Dermis microvascular lymphatic vessel endothelial cell (primary cell): ENCODE measurements at regions not wholly inside any gene's neighbourhood (a gene's known extent, or its start where the extent isn't known, plus 50 kb on each side); places are given as distances from the start of the nearest gene placed in this dataset.
"Not testable (repeated sequence)": the region's sequence is repeated elsewhere in the genome, so short reads cannot be mapped to it uniquely, and the experiment has no call there.

ENCODE experiments used
- DNase-seq, 2 donors: peaks; one replicate each; pipeline versions ENCODE4 v3.0.0 to v3.0.0-alpha.2; 2010; ENCODE audit warnings: low read depth in 2 of 2

DNA sequence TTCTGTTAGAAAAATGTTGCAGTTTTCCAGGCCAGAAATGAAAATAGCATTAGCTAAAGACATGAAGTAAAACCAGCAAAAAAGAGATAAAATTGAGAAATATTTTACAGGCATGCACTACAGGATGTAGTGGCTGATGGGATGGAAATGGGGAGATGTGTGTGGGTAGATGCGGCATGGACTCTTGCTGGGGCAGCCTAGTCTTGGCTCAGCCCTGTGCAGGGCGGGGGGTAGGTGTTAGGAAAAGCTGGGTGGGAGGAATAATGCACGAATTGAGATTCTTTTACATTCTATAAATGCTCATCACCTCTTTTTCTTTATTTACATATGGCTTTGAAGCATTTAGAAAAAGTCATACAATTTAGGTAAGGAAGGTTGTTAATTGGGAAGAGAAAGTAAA is 334.2 kb downstream of the NUP35 start:
- DNase-seq: no peak

DNA sequence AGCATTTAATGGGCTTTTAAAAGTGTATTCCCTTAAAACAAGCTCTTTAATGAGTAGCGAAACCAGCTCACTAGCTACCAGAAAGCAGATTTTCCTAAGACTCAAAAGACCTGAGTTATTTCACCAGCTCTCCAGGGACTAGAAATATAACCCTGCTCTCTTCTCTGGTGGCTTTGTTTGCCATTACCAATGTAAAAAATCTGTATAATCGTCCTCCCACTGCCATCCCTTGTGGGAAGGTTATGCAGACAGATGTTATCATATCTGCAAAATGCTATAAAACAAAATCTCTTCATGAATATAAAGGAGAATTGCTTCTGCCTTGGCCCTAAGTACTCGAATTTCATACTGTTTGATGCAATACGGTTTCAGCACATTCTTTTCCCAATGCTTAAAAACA is 335.2 kb downstream of the NUP35 start:
- DNase-seq: no peak

DNA sequence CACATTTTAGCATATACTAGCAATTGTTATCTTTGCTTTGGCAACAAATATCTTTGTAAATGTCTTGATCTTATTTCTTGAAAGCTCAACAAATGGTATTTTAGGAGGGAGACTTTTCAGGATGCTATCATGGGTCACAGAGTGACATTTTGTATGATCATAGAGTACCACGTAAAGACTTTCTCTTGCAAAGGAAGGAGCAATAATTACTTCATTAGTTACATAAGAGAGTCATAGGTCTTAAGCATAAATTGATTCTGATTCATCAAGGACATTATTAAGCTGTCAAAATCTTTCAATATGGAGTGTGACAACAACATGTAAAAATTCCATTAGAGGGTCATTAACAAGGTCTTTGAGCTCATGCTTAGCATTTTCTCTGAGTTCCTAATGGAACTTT is 339.6 kb downstream of the NUP35 start:
- no peak for DNase-seq

DNA sequence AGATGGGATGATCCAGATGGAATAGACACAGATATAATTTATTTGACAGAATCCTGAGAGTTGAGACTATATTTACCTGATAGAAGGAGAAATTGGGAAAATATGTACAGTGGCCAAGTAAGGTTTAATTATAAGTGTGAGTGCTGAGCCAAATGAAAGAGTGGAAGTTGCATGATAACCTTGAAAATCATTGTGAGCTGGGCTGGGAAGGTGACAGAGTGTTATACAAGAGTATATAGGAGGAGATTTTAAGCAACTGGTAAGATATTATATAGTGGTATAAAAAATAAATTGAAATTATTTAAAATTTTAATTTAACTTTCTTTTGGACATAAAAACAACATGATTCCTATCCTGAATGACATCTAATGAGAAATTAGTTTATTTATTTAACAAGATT is 340.8 kb downstream of the NUP35 start:
- no peak for DNase-seq

DNA sequence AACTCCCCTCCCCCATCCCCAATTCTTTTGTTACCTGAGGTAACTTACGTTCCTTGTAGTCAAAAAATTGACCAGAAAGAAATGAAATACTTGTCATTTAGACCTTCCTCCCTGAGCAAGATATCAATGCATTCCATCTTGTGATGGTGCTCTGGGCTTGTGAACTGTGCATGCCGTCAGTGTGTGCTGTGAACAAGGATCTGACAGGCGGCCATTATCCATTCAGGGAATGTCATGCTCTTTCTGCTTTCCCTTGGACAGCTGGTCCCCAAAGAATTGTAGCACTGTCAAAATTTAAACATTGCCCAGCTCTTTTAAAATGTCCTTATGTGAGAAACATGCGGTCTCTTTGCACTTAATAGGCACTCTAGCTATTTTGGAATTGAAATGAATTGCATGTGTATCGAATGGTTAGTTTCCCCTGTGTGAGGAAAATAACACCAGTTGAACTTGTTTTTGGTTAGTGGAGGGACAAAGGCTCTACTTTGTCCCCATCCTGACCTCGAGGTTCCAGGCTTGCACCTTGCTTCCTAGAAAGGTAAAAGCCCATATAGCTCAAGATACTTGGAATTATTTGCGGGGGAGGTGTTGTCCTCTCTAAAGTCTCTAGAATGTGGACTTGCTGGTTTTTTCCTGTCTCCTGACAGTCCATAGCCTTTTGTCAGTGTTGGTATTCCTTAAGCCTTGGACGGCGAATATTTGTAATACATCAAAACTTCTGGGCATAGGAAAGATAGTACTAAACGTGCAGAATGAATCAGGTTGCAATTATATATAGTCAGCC is 350.9 kb downstream of the NUP35 start:
- no peak for DNase-seq

DNA sequence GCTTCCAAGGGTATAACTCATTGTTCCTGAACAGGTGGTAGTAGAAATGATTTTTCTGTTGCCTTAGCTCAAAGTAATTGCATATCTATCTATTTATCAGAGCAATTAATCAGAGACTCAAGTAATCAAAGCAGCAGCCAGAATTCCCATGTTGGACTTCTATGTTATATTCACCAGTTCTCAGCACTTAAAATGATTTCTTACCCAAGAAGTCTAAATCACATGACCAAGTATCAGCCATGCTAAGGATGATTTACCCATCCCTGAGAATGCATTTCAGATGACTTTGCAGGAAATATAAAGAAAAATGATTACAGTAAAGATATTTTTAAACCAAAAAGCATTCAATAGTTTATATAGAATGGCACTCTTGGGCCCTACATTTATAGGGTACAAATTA is 352.2 kb downstream of the NUP35 start:
- DNase-seq: no peak

DNA sequence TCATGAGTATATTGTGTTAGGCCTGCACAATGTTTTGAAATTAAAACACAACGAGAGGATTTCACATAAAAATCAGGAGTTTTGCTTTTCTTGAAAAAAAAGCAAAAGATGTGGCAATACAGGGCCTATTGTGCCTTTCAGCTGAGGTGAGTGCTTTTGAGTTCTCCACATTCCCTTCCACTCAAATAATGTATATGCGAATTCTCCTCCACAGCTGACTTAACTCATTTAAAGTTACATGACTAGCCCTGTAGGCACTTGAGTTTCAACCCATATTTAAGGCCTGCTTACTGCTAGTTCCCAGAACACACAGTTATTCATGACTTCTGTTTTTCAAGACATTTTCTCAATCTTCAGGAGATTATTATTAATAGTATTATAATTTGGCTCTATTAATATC is 353.1 kb downstream of the NUP35 start:
- no peak for DNase-seq

DNA sequence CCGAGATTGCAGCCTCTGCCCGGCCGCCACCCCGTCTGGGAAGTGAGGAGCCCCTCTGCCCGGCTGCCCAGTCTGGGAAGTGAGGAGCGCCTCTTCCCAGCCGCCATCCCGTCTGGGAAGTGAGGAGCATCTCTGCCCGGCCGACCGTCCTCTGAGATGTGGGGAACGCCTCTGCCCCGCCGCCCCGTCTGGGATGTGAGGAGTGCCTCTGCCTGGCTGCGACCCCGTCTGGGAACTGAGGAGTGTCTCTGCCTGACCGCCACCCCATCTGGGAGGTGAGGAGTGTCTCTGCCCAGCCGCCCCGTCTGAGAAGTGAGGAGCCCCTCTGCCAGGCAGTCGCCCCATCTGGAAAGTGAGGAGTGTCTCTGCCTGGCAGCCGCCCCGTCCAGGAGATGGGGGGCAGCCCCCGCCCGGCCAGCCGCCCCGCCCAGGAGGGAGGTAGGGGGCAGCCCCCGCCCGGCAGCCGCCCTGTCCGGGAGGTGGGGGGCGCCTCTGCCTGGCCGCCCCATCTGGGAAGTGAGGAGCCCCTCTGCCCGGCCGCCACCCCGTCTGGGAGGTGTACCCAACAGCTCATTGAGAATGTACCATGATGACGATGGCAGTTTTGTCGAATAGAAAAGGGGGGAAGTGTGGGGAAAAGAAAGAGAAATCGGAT is 354.8 kb downstream of the NUP35 start:
- not testable (repeated sequence) for DNase-seq

DNA sequence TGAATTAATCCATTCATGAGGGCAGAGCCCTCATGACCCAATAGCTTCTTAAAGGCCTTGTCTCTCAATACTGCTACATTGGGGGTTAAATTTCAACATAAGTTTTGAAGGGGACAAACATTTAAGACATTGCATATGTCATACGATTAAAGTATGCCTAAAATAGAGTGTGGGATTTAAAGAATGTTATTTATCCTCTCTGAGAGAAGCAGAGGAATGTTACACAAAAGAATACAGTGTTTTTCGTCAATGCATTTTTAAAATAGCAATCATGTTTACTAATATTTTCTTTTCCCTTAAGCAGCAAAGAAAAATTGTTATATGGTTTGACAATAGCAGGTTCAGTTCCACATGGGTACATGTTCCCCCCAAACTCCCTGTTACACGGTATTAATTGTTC is 363.1 kb downstream of the NUP35 start:
- DNase-seq: no peak

DNA sequence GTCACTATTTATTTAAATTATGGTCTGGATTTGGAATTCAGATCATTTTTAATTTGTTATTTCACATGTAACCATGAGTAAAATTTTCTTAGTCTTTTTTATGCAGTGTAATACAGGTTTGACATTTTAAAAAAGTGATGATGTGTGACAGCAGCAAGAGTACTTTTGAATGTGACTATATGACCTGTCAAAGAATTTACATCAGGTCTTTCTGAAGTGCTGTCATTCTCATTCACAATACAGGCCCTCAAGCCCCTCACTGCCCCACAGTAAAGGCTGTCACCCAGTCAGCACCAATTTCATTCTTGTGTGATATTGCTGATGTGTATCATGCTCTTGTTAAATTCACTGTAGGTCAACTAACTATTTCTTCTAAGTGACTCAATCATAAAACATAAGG is 364.2 kb downstream of the NUP35 start:
- no peak for DNase-seq

DNA sequence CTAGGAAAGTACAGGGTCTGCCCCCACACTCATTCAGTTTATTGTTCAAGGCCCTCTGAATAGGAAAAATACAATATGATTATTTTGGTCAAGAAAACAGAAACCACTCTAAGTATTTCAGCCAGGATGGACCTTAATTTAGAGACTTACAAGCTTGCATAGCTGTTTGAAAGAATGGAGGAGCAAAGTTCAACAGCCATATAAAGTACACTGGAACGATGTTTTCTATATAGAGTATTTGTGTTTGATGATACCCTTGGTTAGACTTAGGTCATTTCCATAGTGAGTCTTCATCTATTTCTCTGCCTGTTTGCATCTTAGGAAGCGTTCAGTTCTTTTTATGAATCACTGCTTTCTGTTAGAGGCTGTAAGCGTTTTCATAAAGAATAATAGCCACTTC is 366.2 kb downstream of the NUP35 start:
- no peak for DNase-seq

DNA sequence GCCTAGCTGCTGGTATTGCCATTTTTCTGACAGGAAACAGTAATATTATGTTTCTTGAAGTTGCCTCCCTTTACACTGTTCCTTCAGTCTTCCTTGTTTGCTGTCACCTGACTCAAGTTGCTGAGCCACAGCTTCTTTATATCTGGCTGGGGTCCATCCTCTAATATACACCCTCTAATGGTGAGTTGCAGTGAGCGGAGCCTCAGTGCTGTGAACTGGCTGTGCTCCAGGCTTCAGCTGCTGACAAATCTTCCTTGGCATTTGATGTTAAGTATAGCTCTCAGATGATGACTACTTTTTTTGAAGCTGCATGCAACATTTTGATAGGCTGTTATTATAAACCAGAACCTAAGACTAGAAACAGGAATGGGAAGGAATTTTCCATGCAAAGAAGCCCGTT is 366.7 kb downstream of the NUP35 start:
- no peak for DNase-seq

DNA sequence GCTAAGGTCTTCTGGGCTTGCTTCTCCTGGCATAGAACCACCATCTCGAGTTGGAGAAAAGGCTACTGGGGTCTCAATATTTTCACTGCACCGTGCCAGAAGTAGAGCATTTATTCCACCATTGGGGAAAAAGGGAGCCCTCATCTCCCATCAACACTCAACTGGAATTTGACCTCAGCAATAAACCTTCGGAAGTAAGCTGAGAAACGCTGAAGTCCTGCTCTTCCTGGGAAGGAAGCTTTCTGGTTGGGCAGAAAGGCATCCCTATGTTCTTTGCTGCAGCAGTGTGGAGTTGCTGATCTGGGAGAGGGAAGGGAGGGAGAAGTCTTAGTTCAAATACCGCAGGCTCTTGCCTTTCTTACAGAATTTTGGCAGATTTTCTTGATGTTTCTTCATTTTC is 368.8 kb downstream of the NUP35 start:
- DNase-seq: no peak

DNA sequence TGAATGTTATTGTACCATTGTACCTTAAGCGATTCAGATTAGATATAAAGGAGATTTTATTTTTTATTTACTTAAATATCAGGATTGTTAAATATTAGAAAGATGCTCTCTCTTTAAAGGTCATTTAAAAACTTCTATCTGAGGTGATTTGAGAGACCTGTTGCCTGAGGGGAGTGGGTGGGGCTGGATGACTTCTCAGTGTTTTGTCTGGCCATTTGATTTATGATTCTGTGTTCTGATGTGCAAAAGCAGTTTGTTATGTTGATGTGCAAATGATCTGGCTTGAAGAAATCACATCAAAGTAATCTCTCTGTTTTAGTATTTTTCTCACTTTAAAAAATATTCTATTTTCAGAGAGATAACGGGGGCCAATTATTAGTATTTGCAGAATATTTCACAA is 370.8 kb downstream of the NUP35 start:
- no peak for DNase-seq

DNA sequence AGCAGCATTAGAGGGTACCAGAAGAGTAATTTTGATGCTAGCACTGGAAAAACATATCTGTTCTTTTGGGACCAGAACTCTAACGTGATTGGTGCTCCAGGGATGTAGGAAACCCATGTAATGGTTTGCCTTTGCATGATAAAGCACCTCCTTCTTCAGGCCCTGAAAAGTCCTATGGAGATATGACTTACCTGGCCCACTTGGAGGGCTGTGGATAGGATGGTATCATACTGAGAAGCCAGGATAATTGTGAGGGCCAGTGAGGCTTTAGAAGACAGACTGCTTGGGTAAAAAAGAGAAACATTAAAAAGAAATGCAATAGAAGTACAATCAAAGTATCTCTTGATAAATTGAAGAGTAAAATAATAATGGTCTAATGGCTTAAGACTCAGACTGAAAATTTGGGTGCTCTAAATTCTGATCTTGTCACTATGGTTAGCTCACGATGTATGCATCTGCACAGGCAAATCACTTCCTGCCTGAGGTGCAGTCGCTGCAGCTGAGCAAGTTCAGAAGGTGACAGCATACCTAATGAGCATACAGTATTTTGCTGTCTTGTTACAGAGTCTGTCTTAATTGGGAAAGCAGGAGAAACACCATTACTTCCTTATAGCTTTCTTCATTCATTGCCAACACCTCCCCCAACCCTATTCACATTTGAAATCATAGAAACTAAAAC is 371.5 kb downstream of the NUP35 start:
- no peak for DNase-seq

DNA sequence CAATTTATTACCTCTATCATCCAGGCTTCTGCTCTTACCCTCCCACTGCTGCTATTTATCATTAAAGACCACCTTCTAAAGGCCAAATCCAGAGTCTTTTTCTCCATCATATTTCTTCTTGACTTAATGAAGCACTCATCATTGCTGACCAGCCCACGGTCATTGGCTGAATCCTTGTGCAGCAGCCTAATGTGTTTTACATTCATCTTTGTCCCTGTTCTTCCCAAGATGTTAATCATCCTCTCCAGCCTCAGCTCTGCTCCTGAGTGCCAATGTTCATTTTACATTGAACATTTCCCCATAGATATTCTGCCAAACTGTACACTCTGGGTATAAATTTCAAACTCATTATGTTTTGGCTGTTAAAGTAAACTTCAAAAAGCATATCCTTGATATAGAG is 373.6 kb downstream of the NUP35 start:
- DNase-seq: no peak

DNA sequence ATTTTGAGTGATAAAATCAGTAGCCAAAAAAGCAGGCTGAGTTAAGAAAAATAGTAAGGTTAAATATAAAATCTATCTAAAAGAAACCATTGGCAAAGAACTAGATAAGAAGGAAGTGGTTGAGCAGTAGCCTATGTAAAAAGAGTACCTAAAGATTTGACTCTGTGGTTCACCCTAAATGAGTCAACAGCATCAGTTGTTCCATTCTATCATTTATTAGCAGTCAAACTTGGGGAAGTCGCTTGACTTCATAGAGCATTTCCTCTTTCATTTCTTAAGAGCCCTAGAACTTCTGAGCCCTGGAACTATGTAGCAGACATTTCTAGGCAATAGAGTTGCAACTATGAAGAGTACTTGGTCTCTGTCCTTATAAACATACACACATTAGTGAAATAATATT is 381.7 kb downstream of the NUP35 start:
- no peak for DNase-seq

DNA sequence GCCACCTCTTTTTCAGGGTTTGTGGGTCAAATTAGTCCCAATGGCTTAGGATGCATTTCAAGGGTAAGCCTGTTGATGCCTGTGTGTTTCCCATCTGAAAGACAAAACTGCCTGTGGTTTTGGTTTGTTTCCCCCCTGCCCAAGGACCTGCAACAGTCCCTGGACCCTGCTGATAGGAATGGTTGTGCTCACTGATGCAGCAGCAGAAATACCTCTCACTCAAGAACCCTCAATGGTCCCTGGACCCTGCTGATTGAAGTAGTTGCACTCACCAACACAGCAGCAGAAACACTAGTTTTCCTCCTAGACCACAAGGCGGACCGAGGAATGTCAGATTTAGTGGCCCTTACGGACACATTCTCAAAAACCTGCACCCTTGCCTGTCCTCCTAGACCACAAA is 386.9 kb downstream of the NUP35 start:
- no peak for DNase-seq

DNA sequence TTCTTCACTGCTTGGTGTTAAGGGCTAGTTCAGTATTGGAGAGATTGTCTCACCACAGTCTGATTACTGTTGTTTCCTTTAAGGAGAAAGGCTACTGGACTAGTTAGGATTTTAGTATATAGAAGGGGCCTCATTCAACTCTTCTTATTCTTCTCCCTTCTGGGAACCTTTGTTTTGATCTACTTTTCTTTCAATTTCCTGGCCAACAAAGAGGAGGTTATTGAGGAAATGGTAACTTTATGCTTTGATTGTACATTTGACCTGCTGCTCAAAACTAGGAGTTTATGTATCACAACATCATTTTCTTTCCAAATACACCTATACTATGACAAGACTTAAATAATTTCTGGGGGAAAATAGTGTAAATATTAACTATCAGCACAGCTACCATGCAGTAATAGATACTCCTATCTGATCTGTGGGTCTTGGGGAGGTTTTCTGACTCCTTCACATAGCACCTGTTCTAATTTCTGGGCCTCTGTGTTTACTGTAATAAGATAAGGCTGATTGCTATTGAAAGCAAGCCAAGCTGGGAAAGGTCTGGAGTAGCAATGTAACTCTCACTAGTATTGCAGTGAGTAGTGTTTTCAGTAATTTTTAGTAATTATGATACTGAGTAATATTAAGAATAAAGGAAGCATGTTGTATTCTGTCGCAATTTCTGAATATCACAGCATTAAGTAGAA is 395.3 kb downstream of the NUP35 start:
- DNase-seq: no peak

DNA sequence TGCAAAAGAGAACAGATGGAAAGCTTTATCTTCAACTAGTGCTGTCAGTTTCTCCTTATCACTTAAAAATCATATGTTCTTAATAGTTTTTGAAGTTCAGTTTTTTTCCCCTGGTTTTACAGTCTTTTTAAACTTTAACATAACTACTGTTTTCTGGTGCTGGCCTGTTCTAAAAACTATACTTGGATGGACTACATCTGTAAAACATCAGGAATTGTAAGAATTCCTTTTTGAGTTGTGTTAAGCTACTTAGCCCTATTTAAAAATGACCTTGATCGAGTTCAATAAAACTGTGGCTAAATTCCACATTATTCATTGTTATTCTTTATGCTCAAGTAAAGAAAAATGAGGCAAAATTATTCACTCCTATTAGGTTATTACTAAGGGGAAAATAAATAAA is 397.7 kb downstream of the NUP35 start:
- no peak for DNase-seq

DNA sequence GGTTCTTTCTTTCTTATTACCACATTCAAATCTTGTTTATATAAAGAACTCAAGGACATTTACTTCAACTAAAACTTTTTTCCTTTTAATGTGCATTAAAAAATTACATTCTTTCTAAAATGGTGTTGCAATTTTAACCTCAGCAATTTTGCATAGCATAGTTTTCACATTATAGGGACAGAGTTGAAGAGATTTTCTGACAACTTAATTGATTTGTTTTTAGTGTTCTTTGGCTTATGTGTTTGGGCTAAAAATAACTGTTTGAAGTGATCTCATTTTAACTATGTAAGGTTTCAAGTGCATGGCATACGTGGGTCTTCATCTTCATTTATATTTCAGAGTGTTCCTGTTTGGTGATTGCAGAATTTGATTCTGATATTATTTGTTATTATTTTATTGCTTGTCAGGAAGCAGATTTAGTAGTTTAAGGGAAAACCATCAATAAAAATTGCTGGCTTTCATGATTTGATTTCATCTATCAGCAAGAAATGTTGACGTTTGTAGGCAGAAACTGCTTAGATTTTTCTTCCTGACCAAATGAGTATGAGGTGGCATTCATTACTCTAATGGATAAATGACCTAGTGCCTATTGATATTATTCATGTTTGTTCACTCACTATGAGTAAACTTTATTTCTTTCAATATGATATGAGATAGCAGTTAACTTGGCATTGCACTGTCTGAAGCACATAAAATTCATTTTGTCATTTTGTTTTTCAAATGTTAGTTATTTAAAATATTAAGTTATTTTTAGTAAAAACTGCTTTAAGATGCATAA is 398.4 kb downstream of the NUP35 start:
- no peak for DNase-seq
